Spleen (tissue), 11 donors: ENCODE measurements at regions not wholly inside any gene's neighbourhood (a gene's known extent, or its start where the extent isn't known, plus 50 kb on each side); places are given as distances from the start of the nearest gene placed in this dataset.

ENCODE experiments used
- DNase-seq: peaks from one replicate; pipeline ENCODE4 v3.0.0-alpha.2; 2020
- H3K27ac ChIP-seq, 8 donors: fragments of 200-600 bp; sonication (generic) in 7 of 8; 1 replicate in 4 of 8; 2 replicates in 4 of 8; pipeline versions ENCODE4 v1.5.0 to v1.8.0; 2016 to 2021; ENCODE audit warnings: inconsistent platforms in 4 of 8, mild to moderate bottlenecking in 4 of 8, moderate library complexity in 1 of 8
- H3K27me3 ChIP-seq, 7 donors: fragments of 200-600 bp; sonication (generic) in 6 of 7; replicated peaks in 1 of 7; 1 replicate in 4 of 7; 2 replicates in 3 of 7; pipeline versions ENCODE4 v1.5.0 to v1.8.0; 2016 to 2021; ENCODE audit warnings: inconsistent platforms in 3 of 7, mild to moderate bottlenecking in 1 of 7
- H3K36me3 ChIP-seq, 6 donors: fragments of 200-600 bp; sonication (generic) in 5 of 6; 1 replicate in 4 of 6; 2 replicates in 2 of 6; pipeline versions ENCODE4 v1.5.0 to v1.8.0; 2016 to 2021; ENCODE audit warnings: inconsistent platforms in 2 of 6
- H3K4me1 ChIP-seq, 6 donors: fragments of 200-600 bp; sonication (generic) in 5 of 6; 1 replicate in 3 of 6; 2 replicates in 3 of 6; pipeline versions ENCODE4 v1.5.0 to v1.8.0; 2016 to 2021; ENCODE audit warnings: inconsistent platforms in 3 of 6
- H3K4me3 ChIP-seq, 8 donors: fragments of 200-600 bp; sonication (generic) in 7 of 8; 1 replicate in 4 of 8; 2 replicates in 4 of 8; pipeline versions ENCODE4 v1.5.0 to v1.8.0; 2016 to 2021; ENCODE audit warnings: inconsistent platforms in 4 of 8, mild to moderate bottlenecking in 4 of 8, moderate library complexity in 2 of 8
- H3K9me3 ChIP-seq, 8 donors: fragments of 200-600 bp; sonication (generic) in 7 of 8; 1 replicate in 4 of 8; 2 replicates in 4 of 8; pipeline versions ENCODE4 v1.5.0 to v1.8.0; 2016 to 2021; ENCODE audit warnings: inconsistent platforms in 4 of 8
- CTCF ChIP-seq, 11 experiments: fragments of 200-600 bp in 7 of 11; fragments of 450-650 bp in 4 of 11; sonication (generic) in 4 of 11; IDR thresholded peaks in 8 of 11; conservative IDR thresholded peaks in 3 of 11; 1 replicate in 7 of 11; 2 replicates in 4 of 11; pipeline versions ENCODE4 v1.4.0 to v1.8.0; 2016 to 2021; ENCODE audit warnings: antibody characterized with exemption in 11 of 11, inconsistent platforms in 4 of 11, mild to moderate bottlenecking in 1 of 11
- POLR2A ChIP-seq, 3 donors: fragments of 450-650 bp; IDR thresholded peaks; one replicate each; pipeline ENCODE4 v1.5.1; 2017; ENCODE audit warnings: antibody characterized with exemption in 3 of 3, mild to moderate bottlenecking in 1 of 3
- POLR2AphosphoS5 ChIP-seq, 3 donors: sonication (generic); formaldehyde crosslinking; IDR thresholded peaks; one replicate each; pipeline ENCODE4 v1.5.1; 2017; ENCODE audit warnings: antibody characterized with exemption in 3 of 3
- WGBS, 5 donors: extraction: QIAGEN DNeasy Blood & Tissue Kit in 3 of 5; methylation state at CpG; one replicate each; pipeline versions ENCODE4 v1.1.5 to v1.1.7; 2013 to 2018; 5-methylcytosine and 5-hydroxymethylcytosine counted together
- intact Hi-C: fragments of 100-400 bp; cut with DNase I; formaldehyde crosslinking; loops from one replicate; pipeline ENCODE4 v1.15.0; 2023; ENCODE audit warnings: low total_unique reads
- donor health status: healthy with polysubstance abuse.
- donor health status: DM: no; HTN: no; CAD: no; lungs with moderate emphysema.
- donor health status: DM: no; HTN: no; CAD: no.
- donor health status: Bipolar disorder and iron deficiency.
- donor health status: healthy.
- donor health status: DM: no; HTN: no; CAD: no.
- donor health status: DM: yes; HTN: yes; CAD: no.

DNA sequence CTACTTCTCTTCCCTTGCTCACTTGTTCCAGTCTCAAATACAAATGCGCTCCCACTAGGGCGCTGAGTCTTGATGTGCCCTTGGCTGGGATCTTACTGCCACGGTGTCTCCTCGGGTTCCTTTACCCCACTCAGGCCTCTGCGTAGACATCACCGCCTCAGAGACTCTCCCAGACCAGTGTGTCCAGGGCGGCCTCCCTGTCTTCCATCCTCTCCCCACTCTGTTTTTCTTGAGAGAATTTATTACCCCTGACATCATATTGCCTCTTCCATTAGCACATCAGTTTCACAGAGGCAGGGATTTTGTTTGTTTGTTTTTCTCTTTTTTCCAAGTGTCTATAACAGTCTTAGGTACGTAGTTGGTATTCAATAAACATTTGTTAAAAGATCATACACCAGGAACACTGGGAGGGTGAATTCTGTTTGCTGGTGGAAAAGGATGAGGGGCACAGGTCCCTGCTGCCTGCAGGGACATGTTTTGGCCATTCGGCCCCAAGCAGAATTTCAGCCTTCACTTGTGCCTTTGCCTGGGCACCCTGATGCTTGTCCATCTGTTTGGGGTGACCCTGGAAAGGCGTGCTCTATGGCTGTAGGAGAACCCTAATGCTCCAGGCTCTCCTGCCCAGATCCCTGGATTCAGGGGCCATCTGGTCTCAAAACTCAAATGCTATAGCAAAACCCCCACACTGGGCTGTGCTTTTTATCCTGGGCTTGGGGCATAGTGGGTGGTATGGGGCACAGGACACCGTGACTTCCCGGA lies 55.0 kb downstream of the RPL37A start:
- Histone ChIP-seq H3K9me3 (no peaks in the 10 kb centered on the region), H3K27ac (no peak overlapping the region), H3K36me3 (no peaks in the 10 kb centered on the region), H3K4me3 (no peak overlapping the region), H3K27me3 (no peaks in the 10 kb centered on the region), H3K4me1 (peaks cover 0 to 21% (median 11%) of the 10 kb centered on the region in 6 donors)
- 92 to 95% (median 95%) methylated on average over 12 of the region's 12 CpGs for WGBS, 5 donors
- intact Hi-C loops, result no loop called here
- DNase-seq, result no peak
- TF ChIP-seq POLR2A (IDR thresholded peaks at IDR 0.05) (no peak), CTCF (IDR thresholded peaks at IDR 0.05 in 8 of 11, conservative IDR thresholded peaks at IDR 0.05 in 3 of 11) (no peak), POLR2AphosphoS5 (IDR thresholded peaks at IDR 0.05) (no peak)

DNA sequence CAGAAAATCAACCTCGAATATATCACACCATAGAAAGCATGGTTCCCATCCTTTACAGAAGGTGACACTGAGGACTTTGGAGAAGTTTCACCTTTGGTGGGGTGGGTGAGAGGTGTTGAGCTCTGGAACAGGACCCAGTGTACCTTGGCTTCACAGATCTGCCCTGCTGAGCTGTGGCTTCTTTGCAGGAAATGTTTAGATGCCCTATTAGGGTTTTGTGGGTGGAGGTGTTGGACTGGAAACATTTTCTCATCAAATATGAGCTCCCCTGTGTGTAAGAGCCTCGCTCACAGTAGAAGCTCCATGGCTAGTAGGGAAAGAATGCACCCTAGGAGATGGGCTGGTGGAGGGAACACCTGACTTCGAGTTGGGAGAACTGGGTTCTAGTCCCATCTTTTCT lies 55.6 kb downstream of the RPL37A start:
- no peak overlapping the region for H3K4me3 ChIP-seq
- 72 to 76% (median 73%) methylated on average over 3 of the region's 3 CpGs for WGBS, 5 donors
- no peaks in the 10 kb centered on the region for H3K36me3 ChIP-seq
- intact Hi-C loops, result no loop called here
- peaks cover 0 to 21% (median 11%) of the 10 kb centered on the region in 6 donors for H3K4me1 ChIP-seq
- no peak for TF ChIP-seq CTCF (IDR thresholded peaks at IDR 0.05 in 8 of 11, conservative IDR thresholded peaks at IDR 0.05 in 3 of 11)
- TF ChIP-seq POLR2A (IDR thresholded peaks at IDR 0.05), result no peak
- TF ChIP-seq POLR2AphosphoS5 (IDR thresholded peaks at IDR 0.05), result no peak
- H3K9me3 ChIP-seq, result no peaks in the 10 kb centered on the region
- no peak for DNase-seq
- H3K27me3 ChIP-seq, result no peaks in the 10 kb centered on the region
- peak overlapping the region in 2 of 8 donors; percentile 42 to 54 for H3K27ac ChIP-seq

DNA sequence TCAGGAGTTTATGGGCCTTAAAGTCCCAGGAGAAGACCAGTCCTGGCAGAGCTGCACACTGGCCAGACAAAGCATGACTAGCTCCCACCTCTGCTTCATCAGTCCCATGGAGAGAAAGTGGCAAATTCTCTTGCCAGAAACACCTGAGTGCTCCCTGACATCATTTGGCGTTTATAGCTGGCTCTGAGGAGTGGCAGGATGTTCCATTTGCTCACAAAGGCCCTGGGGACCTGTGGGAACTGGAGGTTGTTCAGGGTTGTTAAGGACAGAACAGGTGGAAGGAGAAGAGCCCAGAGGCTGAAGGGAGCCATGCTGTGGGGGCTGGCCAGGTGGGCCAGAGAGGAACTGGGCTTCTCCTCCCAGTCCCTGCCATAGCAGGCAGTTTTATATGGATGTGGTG lies 56.1 kb downstream of the RPL37A start:
- intact Hi-C loops, result no loop called here
- DNase-seq, result no peak
- no peaks in the 10 kb centered on the region for H3K27me3 ChIP-seq
- no peak overlapping the region for H3K4me3 ChIP-seq
- H3K9me3 ChIP-seq, result no peaks in the 10 kb centered on the region
- H3K4me1 ChIP-seq, result peaks cover 0 to 21% (median 11%) of the 10 kb centered on the region in 6 donors
- no peaks in the 10 kb centered on the region for H3K36me3 ChIP-seq
- 14 to 38% (median 33%) methylated on average over 1 of the region's 1 CpG for WGBS, 5 donors
- TF ChIP-seq POLR2A (IDR thresholded peaks at IDR 0.05) (no peak), POLR2AphosphoS5 (IDR thresholded peaks at IDR 0.05) (no peak), CTCF (IDR thresholded peaks at IDR 0.05 in 8 of 11, conservative IDR thresholded peaks at IDR 0.05 in 3 of 11) (no peak)
- peak overlapping the region in 4 of 8 donors; percentile 8 to 54 (median 28) for H3K27ac ChIP-seq

DNA sequence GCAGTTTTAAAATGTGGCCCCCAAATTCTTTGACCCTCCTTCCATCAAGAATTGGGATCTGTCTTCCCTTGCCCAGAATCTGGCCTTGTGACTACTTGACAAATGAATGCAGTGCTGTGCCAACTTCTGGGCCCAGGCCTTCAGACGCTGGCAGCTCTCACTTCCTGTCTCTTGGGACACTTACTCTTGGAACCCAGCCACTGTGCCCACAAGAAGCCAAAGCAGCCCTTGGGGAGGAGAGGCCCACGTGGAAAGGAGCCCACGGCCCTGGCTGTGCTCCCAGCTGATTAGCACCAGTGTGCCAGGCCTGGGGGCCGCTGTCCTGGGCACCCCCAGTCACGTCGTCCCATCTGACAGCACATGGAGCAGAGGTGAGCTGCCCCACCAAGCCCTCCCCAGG lies 56.6 kb downstream of the RPL37A start:
- intact Hi-C loops, result no loop called here
- H3K9me3 ChIP-seq, result no peaks in the 10 kb centered on the region
- no peak for DNase-seq
- H3K4me3 ChIP-seq, result no peak overlapping the region
- peak overlapping the region in 3 of 8 donors; percentile 14 to 54 (median 42) for H3K27ac ChIP-seq
- WGBS, 5 donors, result 8 to 22% (median 12%) methylated on average over 6 of the region's 6 CpGs
- no peaks in the 10 kb centered on the region for H3K36me3 ChIP-seq
- TF ChIP-seq CTCF (IDR thresholded peaks at IDR 0.05 in 8 of 11, conservative IDR thresholded peaks at IDR 0.05 in 3 of 11) (no peak), POLR2AphosphoS5 (IDR thresholded peaks at IDR 0.05) (peak in 2 of 3 donors; percentile 17 to 39), POLR2A (IDR thresholded peaks at IDR 0.05) (no peak)
- no peaks in the 10 kb centered on the region for H3K27me3 ChIP-seq
- peaks cover 0 to 21% (median 11%) of the 10 kb centered on the region in 6 donors for H3K4me1 ChIP-seq
